ENCODE measurements at regions not wholly inside any gene's neighbourhood (a gene's known extent, or its start where the extent isn't known, plus 50 kb on each side); places are given as distances from the start of the nearest gene placed in this dataset.

- Histone ChIP-seq H3K9me3 (ENCODE audit: control insufficient read depth in 2 of 3, insufficient read depth in 1 of 3, low read length in 3 of 3) (no peaks in the 10 kb centered on the region), H3K36me3 (ENCODE audit: control insufficient read depth in 2 of 3, insufficient read depth in 3 of 3, low read length in 3 of 3) (no peaks in the 10 kb centered on the region), H3K9ac (ENCODE audit: low read length in 3 of 3) (no peak overlapping the region), H3K27ac (ENCODE audit: low read depth in 2 of 2, low read length in 2 of 2) (no peak overlapping the region), H3K27me3 (ENCODE audit: control insufficient read depth, insufficient read depth, low read length) (no peaks in the 10 kb centered on the region), H3K4me1 (ENCODE audit: control insufficient read depth in 2 of 3, insufficient read depth in 2 of 3, low read depth in 1 of 3, low read length in 3 of 3) (peaks cover 0 to 3% (median 0%) of the 10 kb centered on the region in 3 donors), H3K4me3 (ENCODE audit: low read length in 3 of 3) (no peak overlapping the region)
- intact Hi-C loops (cut with DNase I) = no loop called here
- FAIRE-seq = no peak
- DNase-seq = no peak
- TF ChIP-seq CTCF (IDR thresholded peaks at IDR 0.05; ENCODE audit: borderline replicate concordance, extremely low read depth, insufficient read depth) = no peak
Measured at GRCh38 chr1:184285401-184286087, 101.3 kb upstream of the C1orf21 start.

DNA sequence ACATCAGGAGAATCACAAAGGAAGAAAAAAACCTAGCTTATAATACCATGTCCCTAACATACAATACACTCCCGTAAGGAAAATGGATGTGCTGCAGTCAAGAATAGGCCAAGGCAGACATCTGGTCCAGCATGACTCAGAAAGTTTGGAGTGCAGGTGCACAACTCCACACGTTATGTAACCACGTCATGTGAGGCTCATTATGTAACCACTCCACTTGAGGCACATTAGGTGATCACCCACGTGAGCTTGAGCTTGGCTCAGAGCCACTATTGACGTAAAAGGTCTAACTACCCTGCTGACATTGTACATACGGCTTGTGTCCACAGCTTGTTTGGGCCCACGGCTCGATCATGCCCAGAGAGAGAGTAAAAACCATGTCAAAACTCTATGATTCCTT lies 99.8 kb upstream of the C1orf21 start:
- Histone ChIP-seq H3K4me3 (ENCODE audit: low read length in 3 of 3) (no peak overlapping the region), H3K4me1 (ENCODE audit: control insufficient read depth in 2 of 3, insufficient read depth in 2 of 3, low read depth in 1 of 3, low read length in 3 of 3) (peaks cover 0 to 3% (median 0%) of the 10 kb centered on the region in 3 donors), H3K27ac (ENCODE audit: low read depth in 2 of 2, low read length in 2 of 2) (no peak overlapping the region), H3K9me3 (ENCODE audit: control insufficient read depth in 2 of 3, insufficient read depth in 1 of 3, low read length in 3 of 3) (no peaks in the 10 kb centered on the region), H3K9ac (ENCODE audit: low read length in 3 of 3) (no peak overlapping the region), H3K36me3 (ENCODE audit: control insufficient read depth in 2 of 3, insufficient read depth in 3 of 3, low read length in 3 of 3) (no peaks in the 10 kb centered on the region), H3K27me3 (ENCODE audit: control insufficient read depth, insufficient read depth, low read length) (no peaks in the 10 kb centered on the region)
- no peak for FAIRE-seq
- no peak for DNase-seq
- intact Hi-C loops (cut with DNase I) = no loop called here
- no peak for TF ChIP-seq CTCF (IDR thresholded peaks at IDR 0.05; ENCODE audit: borderline replicate concordance, extremely low read depth, insufficient read depth)

GRCh38 chr1:184289825-184290550 lies 96.8 kb upstream of the C1orf21 start:
- Histone ChIP-seq H3K4me1 (ENCODE audit: control insufficient read depth in 2 of 3, insufficient read depth in 2 of 3, low read depth in 1 of 3, low read length in 3 of 3) (no peaks in the 10 kb centered on the region), H3K27ac (ENCODE audit: low read depth in 2 of 2, low read length in 2 of 2) (no peak overlapping the region), H3K4me3 (ENCODE audit: low read length in 3 of 3) (no peak overlapping the region), H3K36me3 (ENCODE audit: control insufficient read depth in 2 of 3, insufficient read depth in 3 of 3, low read length in 3 of 3) (no peaks in the 10 kb centered on the region), H3K27me3 (ENCODE audit: control insufficient read depth, insufficient read depth, low read length) (no peaks in the 10 kb centered on the region), H3K9ac (ENCODE audit: low read length in 3 of 3) (no peak overlapping the region), H3K9me3 (ENCODE audit: control insufficient read depth in 2 of 3, insufficient read depth in 1 of 3, low read length in 3 of 3) (no peaks in the 10 kb centered on the region)
- intact Hi-C loops (cut with DNase I) = no loop called here
- TF ChIP-seq CTCF (IDR thresholded peaks at IDR 0.05; ENCODE audit: borderline replicate concordance, extremely low read depth, insufficient read depth) = no peak
- FAIRE-seq (no peak), DNase-seq (no peak)

Data from kidney (tissue), 13 donors.